HG03469 (cell line): ENCODE measurements at regions not wholly inside any gene's neighbourhood (a gene's known extent, or its start where the extent isn't known, plus 50 kb on each side); places are given as distances from the start of the nearest gene placed in this dataset.
"Not testable (repeated sequence)": the region's sequence is repeated elsewhere in the genome, so short reads cannot be mapped to it uniquely, and the experiment has no call there.

Experiments used
- ATAC-seq: cut with Tn5 transposase; IDR thresholded peaks from one replicate; pipeline ENCODE4 v1.9.1; 2021; ENCODE audit warnings: mild to moderate bottlenecking, moderate library complexity, moderate number of reproducible peaks; ENCODE audit not compliant: unreplicated experiment

GRCh38 chr3:178324356-178324755, 211.9 kb upstream of the KCNMB2 start:
- ATAC-seq, result no peak

- no peak for ATAC-seq
These were observed 210.9 kb upstream of the KCNMB2 start for GRCh38 chr3:178325330-178325729.

GRCh38 chr3:178329936-178330335, 206.3 kb upstream of the KCNMB2 start:
- ATAC-seq, result no peak

- no peak for ATAC-seq
These were observed 202.0 kb upstream of the KCNMB2 start for GRCh38 chr3:178334239-178334638.

GRCh38 chr3:178336336-178336735, 199.9 kb upstream of the KCNMB2 start:
- no peak for ATAC-seq

GRCh38 chr3:178340506-178340905, 195.7 kb upstream of the KCNMB2 start:
- ATAC-seq, result no peak

GRCh38 chr3:178341636-178342035, 194.6 kb upstream of the KCNMB2 start:
- no peak for ATAC-seq

GRCh38 chr3:178342111-178342510, 194.1 kb upstream of the KCNMB2 start:
- ATAC-seq, result no peak

- no peak for ATAC-seq
These were observed 192.7 kb upstream of the KCNMB2 start for GRCh38 chr3:178343433-178344038.

- ATAC-seq, result no peak
These were observed 190.3 kb upstream of the KCNMB2 start for GRCh38 chr3:178345944-178346343.

GRCh38 chr3:178348561-178349217, 187.5 kb upstream of the KCNMB2 start:
- ATAC-seq, result not testable (repeated sequence)

- not testable (repeated sequence) for ATAC-seq
These were observed 187.0 kb upstream of the KCNMB2 start for GRCh38 chr3:178349218-178349596.

GRCh38 chr3:178350763-178351162, 185.5 kb upstream of the KCNMB2 start:
- no peak for ATAC-seq

- no peak for ATAC-seq
These were observed 183.8 kb upstream of the KCNMB2 start for GRCh38 chr3:178352326-178353005.

GRCh38 chr3:178353006-178353694, 183.1 kb upstream of the KCNMB2 start:
- ATAC-seq, result no peak

GRCh38 chr3:178359728-178360127, 176.5 kb upstream of the KCNMB2 start:
- ATAC-seq, result no peak

GRCh38 chr3:178363048-178363447, 173.2 kb upstream of the KCNMB2 start:
- not testable (repeated sequence) for ATAC-seq

- no peak for ATAC-seq
These were observed 168.2 kb upstream of the KCNMB2 start for GRCh38 chr3:178367817-178368617.

- no peak for ATAC-seq
These were observed 167.2 kb upstream of the KCNMB2 start for GRCh38 chr3:178369006-178369405.

- ATAC-seq, result no peak
These were observed 166.4 kb upstream of the KCNMB2 start for GRCh38 chr3:178369811-178370210.

- no peak for ATAC-seq
These were observed 165.8 kb upstream of the KCNMB2 start for GRCh38 chr3:178370387-178370786.
